ENCODE measurements at regions not wholly inside any gene's neighbourhood (a gene's known extent, or its start where the extent isn't known, plus 50 kb on each side); places are given as distances from the start of the nearest gene placed in this dataset.

DNA sequence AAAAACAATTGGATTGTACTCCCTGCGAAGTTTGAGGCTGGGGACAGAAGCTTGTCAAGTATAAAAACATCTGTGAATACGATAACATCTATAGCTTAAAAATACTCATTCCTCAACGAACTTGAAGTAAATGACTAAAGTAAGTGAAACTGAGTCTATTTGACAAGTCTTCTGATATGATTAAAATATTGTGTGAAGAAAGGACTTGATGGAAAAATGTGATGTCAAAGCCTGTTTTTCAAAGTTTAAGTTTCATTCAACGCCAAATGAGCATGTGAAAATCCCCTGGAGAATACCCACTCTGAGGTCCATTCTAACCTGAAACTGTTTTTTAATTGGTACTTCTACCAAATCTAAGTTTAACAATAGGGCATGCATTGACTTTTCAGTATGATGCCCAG lies 122.3 kb upstream of the MDFIC start:
- no peaks in the 10 kb centered on the region for H3K9me3 ChIP-seq (ENCODE audit: low read length)
- no peak for TF ChIP-seq EZH2phosphoT487 (IDR thresholded peaks at IDR 0.05; ENCODE audit: borderline replicate concordance, low read depth, low read length)
- TF ChIP-seq, protein P1, sequence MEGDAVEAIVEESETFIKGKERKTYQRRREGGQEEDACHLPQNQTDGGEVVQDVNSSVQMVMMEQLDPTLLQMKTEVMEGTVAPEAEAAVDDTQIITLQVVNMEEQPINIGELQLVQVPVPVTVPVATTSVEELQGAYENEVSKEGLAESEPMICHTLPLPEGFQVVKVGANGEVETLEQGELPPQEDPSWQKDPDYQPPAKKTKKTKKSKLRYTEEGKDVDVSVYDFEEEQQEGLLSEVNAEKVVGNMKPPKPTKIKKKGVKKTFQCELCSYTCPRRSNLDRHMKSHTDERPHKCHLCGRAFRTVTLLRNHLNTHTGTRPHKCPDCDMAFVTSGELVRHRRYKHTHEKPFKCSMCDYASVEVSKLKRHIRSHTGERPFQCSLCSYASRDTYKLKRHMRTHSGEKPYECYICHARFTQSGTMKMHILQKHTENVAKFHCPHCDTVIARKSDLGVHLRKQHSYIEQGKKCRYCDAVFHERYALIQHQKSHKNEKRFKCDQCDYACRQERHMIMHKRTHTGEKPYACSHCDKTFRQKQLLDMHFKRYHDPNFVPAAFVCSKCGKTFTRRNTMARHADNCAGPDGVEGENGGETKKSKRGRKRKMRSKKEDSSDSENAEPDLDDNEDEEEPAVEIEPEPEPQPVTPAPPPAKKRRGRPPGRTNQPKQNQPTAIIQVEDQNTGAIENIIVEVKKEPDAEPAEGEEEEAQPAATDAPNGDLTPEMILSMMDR (conservative IDR thresholded peaks at IDR 0.05; ENCODE audit: low read length) = no peak
- H3K79me2 ChIP-seq (ENCODE audit: insufficient read depth, low read depth, low read length) = no peaks in the 10 kb centered on the region
- no peak overlapping the region for H3K4me2 ChIP-seq (ENCODE audit: low read length)
- intact Hi-C loops (cut with micrococcal nuclease; ENCODE audit: unreplicated experiment) = no loop called here
- H4K20me1 ChIP-seq (ENCODE audit: insufficient read depth, low read length) = no peaks in the 10 kb centered on the region
- no TSS peak for BruUV-seq (replicated peaks)
- POLR2A ChIA-PET = interaction anchor here (0.9 kb wide), 1 partner anchor 22 kb away, joined by 3 read pairs; no protein-coding TSS in a partner anchor
- H2AFZ ChIP-seq (ENCODE audit: low read length) = no peak overlapping the region
- H3K4me3 ChIP-seq (ENCODE audit: low read depth, low read length, poor library complexity, severe bottlenecking) = no peak overlapping the region
- CTCF ChIA-PET (ENCODE audit: unreplicated experiment) = no interaction called here
- no peak for DNase-seq (ENCODE audit: low spot score)
- H3K27ac ChIP-seq (ENCODE audit: low read depth, low read length, poor library complexity, severe bottlenecking) = no peak overlapping the region
- no peaks in the 10 kb centered on the region for H3K4me1 ChIP-seq (ENCODE audit: insufficient read depth, low read length, poor library complexity, severe bottlenecking)
- H3K36me3 ChIP-seq (ENCODE audit: insufficient read depth, low read length) = no peaks in the 10 kb centered on the region
- no peaks in the 10 kb centered on the region for H3K9me2 ChIP-seq (ENCODE audit: insufficient read depth, low read length)

DNA sequence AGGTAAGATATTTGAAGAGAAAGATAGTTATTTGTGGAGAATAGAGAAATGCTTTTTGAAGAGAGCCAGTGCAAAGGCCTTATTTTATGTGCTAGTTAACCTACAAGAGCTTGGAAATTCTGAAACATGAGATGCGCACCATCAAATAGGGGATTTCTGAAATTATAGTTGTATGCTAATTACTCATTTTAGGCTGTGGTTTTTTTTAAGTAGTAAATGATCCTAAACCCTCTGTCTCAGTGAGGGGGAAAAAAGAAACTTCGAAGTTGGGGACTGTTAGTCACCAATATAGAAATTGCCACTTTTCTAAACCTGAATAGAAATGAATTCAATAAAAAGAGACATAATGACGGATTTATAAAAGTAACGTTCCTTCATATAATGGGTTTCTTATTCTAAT lies 119.3 kb upstream of the MDFIC start:
- Histone ChIP-seq H3K79me2 (ENCODE audit: insufficient read depth, low read depth, low read length) (no peaks in the 10 kb centered on the region), H3K4me3 (ENCODE audit: low read depth, low read length, poor library complexity, severe bottlenecking) (no peak overlapping the region), H2AFZ (ENCODE audit: low read length) (no peak overlapping the region), H3K4me1 (ENCODE audit: insufficient read depth, low read length, poor library complexity, severe bottlenecking) (no peaks in the 10 kb centered on the region), H3K9me2 (ENCODE audit: insufficient read depth, low read length) (no peaks in the 10 kb centered on the region), H3K27ac (ENCODE audit: low read depth, low read length, poor library complexity, severe bottlenecking) (no peak overlapping the region), H3K9me3 (ENCODE audit: low read length) (no peaks in the 10 kb centered on the region), H3K4me2 (ENCODE audit: low read length) (no peak overlapping the region), H4K20me1 (ENCODE audit: insufficient read depth, low read length) (no peaks in the 10 kb centered on the region), H3K36me3 (ENCODE audit: insufficient read depth, low read length) (no peaks in the 10 kb centered on the region)
- DNase-seq (ENCODE audit: low spot score) = no peak
- no TSS peak for BruUV-seq (replicated peaks)
- ChIA-PET POLR2A (interaction anchor here (0.9 kb wide), 1 partner anchor 20 kb away, joined by 3 read pairs; no protein-coding TSS in a partner anchor), CTCF (ENCODE audit: unreplicated experiment) (no interaction called here)
- intact Hi-C loops (cut with micrococcal nuclease; ENCODE audit: unreplicated experiment) = no loop called here
- TF ChIP-seq EZH2phosphoT487 (IDR thresholded peaks at IDR 0.05; ENCODE audit: borderline replicate concordance, low read depth, low read length) = no peak
- TF ChIP-seq, protein P1 (conservative IDR thresholded peaks at IDR 0.05; ENCODE audit: low read length) = no peak

DNA sequence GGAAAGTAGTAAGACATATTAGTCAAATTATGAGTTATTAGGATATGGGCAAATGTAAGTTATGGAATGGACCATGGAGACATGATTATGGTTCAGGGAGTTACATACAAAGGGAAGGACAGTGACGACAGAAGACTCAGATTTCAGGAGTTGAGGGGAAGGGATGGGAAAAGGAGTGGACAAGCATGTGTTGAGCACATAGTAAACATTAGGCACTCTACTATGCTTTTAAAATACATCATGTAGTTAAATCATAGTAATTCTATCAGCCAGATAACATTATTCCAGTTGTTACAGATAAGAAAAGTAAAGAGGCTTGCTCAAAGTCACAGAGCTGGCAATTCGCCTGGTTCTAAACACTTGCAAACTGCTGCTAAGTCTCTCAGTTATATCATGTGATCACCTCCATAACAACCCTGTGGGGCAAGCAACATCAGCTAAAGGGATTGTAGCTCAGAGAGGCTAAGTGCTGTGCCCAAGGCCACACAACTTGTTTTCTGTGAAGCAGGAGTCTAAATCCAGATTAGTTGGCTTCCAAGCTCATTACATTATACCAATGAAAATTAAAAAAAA lies 115.2 kb upstream of the MDFIC start:
- no peaks in the 10 kb centered on the region for H3K36me3 ChIP-seq (ENCODE audit: insufficient read depth, low read length)
- DNase-seq (ENCODE audit: low spot score) = no peak
- BruUV-seq (replicated peaks) = no TSS peak
- no peaks in the 10 kb centered on the region for H3K4me1 ChIP-seq (ENCODE audit: insufficient read depth, low read length, poor library complexity, severe bottlenecking)
- no peak overlapping the region for H3K4me3 ChIP-seq (ENCODE audit: low read depth, low read length, poor library complexity, severe bottlenecking)
- H3K27ac ChIP-seq (ENCODE audit: low read depth, low read length, poor library complexity, severe bottlenecking) = no peak overlapping the region
- no peak overlapping the region for H3K4me2 ChIP-seq (ENCODE audit: low read length)
- H3K9me2 ChIP-seq (ENCODE audit: insufficient read depth, low read length) = no peaks in the 10 kb centered on the region
- POLR2A ChIA-PET = interaction anchor here (0.7 kb wide), 1 partner anchor 90 kb away, joined by 4 read pairs; no protein-coding TSS in a partner anchor
- no peaks in the 10 kb centered on the region for H4K20me1 ChIP-seq (ENCODE audit: insufficient read depth, low read length)
- no peaks in the 10 kb centered on the region for H3K79me2 ChIP-seq (ENCODE audit: insufficient read depth, low read depth, low read length)
- intact Hi-C loops (cut with micrococcal nuclease; ENCODE audit: unreplicated experiment) = no loop called here
- CTCF ChIA-PET (ENCODE audit: unreplicated experiment) = no interaction called here
- H2AFZ ChIP-seq (ENCODE audit: low read length) = no peak overlapping the region
- TF ChIP-seq EZH2phosphoT487 (IDR thresholded peaks at IDR 0.05; ENCODE audit: borderline replicate concordance, low read depth, low read length) = no peak
- TF ChIP-seq, protein P1 (conservative IDR thresholded peaks at IDR 0.05; ENCODE audit: low read length) = no peak
- no peaks in the 10 kb centered on the region for H3K9me3 ChIP-seq (ENCODE audit: low read length)

All from OCI-LY7 (cell line).